ENCODE measurements at regions not wholly inside any gene's neighbourhood (a gene's known extent, or its start where the extent isn't known, plus 50 kb on each side); places are given as distances from the start of the nearest gene placed in this dataset.
"Not testable (repeated sequence)": the region's sequence is repeated elsewhere in the genome, so short reads cannot be mapped to it uniquely, and the experiment has no call there.

DNA sequence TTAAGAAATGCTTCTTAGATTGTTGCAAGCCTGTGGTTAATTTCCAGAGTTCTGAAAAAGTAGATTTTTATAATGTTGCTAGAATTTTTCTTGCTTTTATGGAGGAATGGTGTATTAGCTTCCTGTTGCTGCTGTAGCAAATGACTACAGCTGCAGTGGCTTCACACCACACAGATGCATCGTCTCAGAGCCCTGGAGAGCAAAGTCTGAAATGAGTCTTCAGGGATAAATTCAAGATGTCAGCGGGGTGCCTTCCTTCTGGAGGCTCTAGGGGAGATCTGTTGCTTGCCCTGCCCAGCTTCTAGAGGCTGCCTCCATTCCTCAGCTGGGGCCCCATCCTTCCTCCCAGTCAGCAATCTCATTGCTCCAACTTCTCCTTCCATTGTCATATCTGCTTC lies 187.8 kb downstream of the ZNF516 start:
- no peaks in the 10 kb centered on the region for H3K9me3 ChIP-seq (ENCODE audit: control insufficient read depth, low read length)
- WGBS = 80% methylated on average over 2 of the region's 2 CpGs
- DNase-seq = no peak
- ATAC-seq = no peak
- H3K27ac ChIP-seq (ENCODE audit: low read length) = no peak overlapping the region
- H3K4me3 ChIP-seq (ENCODE audit: low read length) = no peak overlapping the region
- no peaks in the 10 kb centered on the region for H3K27me3 ChIP-seq (ENCODE audit: control insufficient read depth, insufficient read depth)
- H3K4me1 ChIP-seq (ENCODE audit: control insufficient read depth, insufficient read depth, low read length) = no peaks in the 10 kb centered on the region
- intact Hi-C loops (cut with DNase I) = no loop called here

DNA sequence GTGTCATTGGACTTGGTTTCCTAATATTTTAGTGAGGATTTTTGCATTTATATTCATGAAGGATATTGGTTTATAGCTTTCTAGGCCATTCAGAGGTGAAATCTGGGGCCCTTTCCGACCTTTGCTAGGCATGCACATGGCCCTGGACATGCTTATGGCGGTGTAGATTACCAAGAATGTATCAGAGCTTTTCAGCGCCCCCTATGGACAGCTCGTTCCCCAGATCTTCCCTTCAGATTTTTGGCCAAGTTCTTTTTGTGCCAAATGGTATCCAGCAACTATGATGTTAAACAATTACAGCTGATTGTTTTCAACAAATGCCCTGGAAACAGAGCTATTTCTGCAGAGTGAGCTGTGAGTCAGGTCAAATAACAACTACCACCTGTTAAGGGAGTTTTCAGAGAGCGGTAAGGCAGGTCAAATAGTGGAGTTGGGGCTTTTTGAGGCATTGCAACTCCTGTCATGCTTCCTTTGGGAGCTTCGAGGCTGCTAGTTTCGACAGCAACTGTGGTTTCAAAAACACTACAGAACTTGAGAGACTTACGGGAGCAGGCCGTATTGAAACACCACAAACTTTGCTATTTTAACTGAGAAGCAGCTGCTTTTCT lies 188.3 kb downstream of the ZNF516 start:
- no peak overlapping the region for H3K4me3 ChIP-seq (ENCODE audit: low read length)
- ATAC-seq (no peak), DNase-seq (no peak)
- no peaks in the 10 kb centered on the region for H3K4me1 ChIP-seq (ENCODE audit: control insufficient read depth, insufficient read depth, low read length)
- WGBS = 75% methylated on average over 9 of the region's 9 CpGs
- no peaks in the 10 kb centered on the region for H3K9me3 ChIP-seq (ENCODE audit: control insufficient read depth, low read length)
- H3K27ac ChIP-seq (ENCODE audit: low read length) = no peak overlapping the region
- intact Hi-C loops (cut with DNase I) = no loop called here
- no peaks in the 10 kb centered on the region for H3K27me3 ChIP-seq (ENCODE audit: control insufficient read depth, insufficient read depth)

DNA sequence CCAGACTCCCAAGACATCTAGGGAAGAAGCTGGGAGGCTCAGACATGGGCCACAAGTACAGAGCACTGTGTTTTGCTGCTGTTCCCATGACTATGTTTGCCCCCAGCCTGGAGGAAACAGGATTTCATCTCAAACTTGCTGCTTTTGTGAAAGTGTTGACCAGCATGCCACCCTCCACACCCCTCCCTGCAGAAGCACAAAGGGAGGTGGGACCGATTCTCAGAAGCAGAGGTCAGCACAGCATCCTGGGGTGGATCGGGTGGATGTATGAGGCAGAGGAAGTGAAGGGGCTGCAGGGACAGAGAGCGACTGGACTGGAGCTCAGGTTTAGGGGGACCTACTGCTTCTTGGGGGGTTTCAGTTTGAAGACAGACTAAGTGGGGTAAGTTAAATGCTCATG lies 209.2 kb downstream of the ZNF516 start:
- intact Hi-C loops (cut with DNase I) = no loop called here
- no peaks in the 10 kb centered on the region for H3K27me3 ChIP-seq (ENCODE audit: control insufficient read depth, insufficient read depth)
- ATAC-seq (no peak), DNase-seq (no peak)
- WGBS = 49% methylated on average over 3 of the region's 3 CpGs
- H3K27ac ChIP-seq (ENCODE audit: low read length) = no peak overlapping the region
- no peak overlapping the region for H3K4me3 ChIP-seq (ENCODE audit: low read length)
- no peaks in the 10 kb centered on the region for H3K4me1 ChIP-seq (ENCODE audit: control insufficient read depth, insufficient read depth, low read length)
- H3K9me3 ChIP-seq (ENCODE audit: control insufficient read depth, low read length) = no peaks in the 10 kb centered on the region

DNA sequence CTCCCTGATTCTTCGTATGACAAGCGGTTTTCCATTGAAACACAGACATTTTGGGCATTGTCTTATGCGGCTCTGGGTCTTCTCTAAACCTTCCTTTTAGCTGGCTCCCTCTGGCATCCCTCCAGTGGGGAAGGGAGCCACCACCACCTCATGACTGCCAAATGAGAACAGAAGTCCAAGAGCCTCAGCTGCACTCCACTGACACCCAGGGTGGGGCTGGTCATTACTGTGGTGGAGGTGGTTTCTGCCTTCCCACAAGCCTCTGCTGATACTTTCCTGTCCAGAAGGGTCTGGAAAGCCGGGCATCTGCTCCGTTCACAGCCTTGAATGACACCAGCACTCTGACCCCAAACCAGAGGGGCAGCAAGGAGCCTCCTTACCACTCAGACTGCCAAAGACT lies 213.5 kb downstream of the ZNF516 start:
- 74% methylated on average over 5 of the region's 5 CpGs for WGBS
- ATAC-seq = no peak

DNA sequence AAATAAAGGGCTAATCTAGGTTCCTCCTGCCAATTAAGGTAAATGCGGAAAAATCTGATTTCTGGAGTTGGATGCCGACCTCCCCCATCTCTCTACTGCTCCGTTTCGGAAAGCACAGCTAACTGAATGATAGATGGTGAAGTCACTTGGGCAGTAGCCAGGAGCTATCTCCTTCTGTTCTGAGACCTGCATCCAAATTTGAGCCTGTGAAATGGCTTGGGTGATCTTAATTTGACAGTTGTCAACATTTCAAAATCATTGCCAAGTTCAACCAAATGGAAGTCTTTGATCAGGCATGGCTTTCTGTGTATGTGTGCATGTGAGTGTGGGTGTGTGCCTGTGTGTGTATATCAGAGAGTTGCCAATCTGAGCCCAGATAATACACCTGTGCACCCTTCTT lies 217.2 kb downstream of the ZNF516 start:
- H3K4me3 ChIP-seq (ENCODE audit: low read length) = no peak overlapping the region
- H3K4me1 ChIP-seq (ENCODE audit: control insufficient read depth, insufficient read depth, low read length) = no peaks in the 10 kb centered on the region
- H3K27me3 ChIP-seq (ENCODE audit: control insufficient read depth, insufficient read depth) = no peaks in the 10 kb centered on the region
- ATAC-seq = no peak
- WGBS = 48% methylated on average over 4 of the region's 4 CpGs
- intact Hi-C loops (cut with DNase I) = no loop called here
- H3K9me3 ChIP-seq (ENCODE audit: control insufficient read depth, low read length) = no peaks in the 10 kb centered on the region
- no peak for DNase-seq
- no peak overlapping the region for H3K27ac ChIP-seq (ENCODE audit: low read length)

More for the DNA sequence above, 213.5 kb downstream of the ZNF516 start:
- H3K4me3 ChIP-seq (ENCODE audit: low read length) = no peak overlapping the region
- no peak overlapping the region for H3K27ac ChIP-seq (ENCODE audit: low read length)
- no peaks in the 10 kb centered on the region for H3K9me3 ChIP-seq (ENCODE audit: control insufficient read depth, low read length)
- no peak for DNase-seq
- intact Hi-C loops (cut with DNase I) = no loop called here
- no peaks in the 10 kb centered on the region for H3K4me1 ChIP-seq (ENCODE audit: control insufficient read depth, insufficient read depth, low read length)
- H3K27me3 ChIP-seq (ENCODE audit: control insufficient read depth, insufficient read depth) = no peaks in the 10 kb centered on the region

DNA sequence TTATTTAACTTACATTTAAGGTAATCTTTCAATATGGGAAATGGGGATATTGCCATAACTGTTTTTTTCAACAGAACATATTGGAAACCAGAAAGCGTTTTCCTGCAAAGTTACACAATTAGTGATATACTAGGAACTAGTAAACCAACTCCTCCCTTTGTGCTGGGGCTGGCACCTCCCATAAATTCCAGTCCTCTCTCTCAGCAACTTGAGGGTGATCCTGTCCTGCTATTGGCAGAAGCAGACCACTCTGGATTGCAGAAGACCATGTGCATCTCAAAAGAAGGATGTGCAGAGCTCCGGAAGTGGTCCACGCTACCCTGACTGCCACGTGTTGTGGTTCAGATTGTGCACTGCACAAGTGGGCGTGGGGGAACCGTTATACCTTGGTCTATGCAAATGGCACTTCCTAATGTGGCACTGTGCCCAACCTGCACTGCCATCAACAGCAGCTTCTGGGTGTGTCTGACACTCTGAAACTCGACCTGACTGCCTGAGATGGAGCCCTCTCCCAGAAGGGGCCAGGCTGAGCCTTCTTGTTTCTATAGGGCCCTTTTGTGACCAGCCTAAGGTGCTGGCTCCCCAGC lies 219.2 kb downstream of the ZNF516 start:
- intact Hi-C loops (cut with DNase I) = no loop called here
- no peak for DNase-seq
- H3K27ac ChIP-seq (ENCODE audit: low read length) = no peak overlapping the region
- 61% methylated on average over 7 of the region's 7 CpGs for WGBS
- no peak overlapping the region for H3K4me3 ChIP-seq (ENCODE audit: low read length)
- no peak for ATAC-seq
- no peaks in the 10 kb centered on the region for H3K9me3 ChIP-seq (ENCODE audit: control insufficient read depth, low read length)
- peaks cover 3% of the 10 kb centered on the region for H3K27me3 ChIP-seq (ENCODE audit: control insufficient read depth, insufficient read depth)
- H3K4me1 ChIP-seq (ENCODE audit: control insufficient read depth, insufficient read depth, low read length) = no peaks in the 10 kb centered on the region

DNA sequence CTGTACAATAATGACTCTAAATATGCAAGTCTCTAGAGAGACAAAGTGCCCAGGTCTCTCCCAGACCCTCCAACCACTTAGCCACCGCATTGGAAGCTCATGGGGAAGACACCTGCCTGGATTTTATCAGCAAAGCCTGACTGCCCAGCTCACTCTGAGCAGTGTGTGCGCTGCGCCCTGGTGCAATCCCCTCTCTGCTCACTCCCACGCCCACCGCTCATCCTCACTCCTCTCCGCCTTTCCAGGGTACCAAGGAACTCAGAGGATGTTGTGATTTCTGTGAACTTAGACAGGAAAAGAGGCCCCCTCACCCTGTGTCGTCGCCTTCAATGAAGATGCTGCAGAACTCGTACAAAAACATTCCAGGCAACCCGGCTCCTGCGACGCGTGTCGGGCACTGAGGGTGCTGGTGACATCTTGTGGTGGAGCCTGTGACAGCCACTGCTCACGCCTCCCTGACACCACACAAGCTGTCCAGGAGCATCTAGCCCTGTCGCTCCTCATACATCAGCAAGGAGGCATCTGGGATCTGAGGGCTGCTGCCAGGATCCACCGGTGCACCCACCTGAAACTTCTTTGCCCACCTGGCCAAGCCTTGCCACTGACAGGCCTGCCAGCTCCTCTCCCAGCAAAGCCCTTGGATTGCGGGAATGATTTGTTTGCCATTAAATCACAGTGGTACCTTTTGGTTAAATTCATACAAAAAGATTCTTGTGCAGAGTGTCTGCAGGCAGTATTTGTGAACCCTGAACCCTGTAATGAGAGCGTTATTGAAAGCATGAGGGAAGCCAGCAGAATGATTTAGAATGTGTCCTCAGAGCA lies 220.4 kb downstream of the ZNF516 start:
- intact Hi-C loops (cut with DNase I) = no loop called here
- H3K4me3 ChIP-seq (ENCODE audit: low read length) = no peak overlapping the region
- ATAC-seq (peak in 1 of 2 donors; percentile 64), DNase-seq (peak in 1 of 3 donors; percentile 64)
- no peaks in the 10 kb centered on the region for H3K4me1 ChIP-seq (ENCODE audit: control insufficient read depth, insufficient read depth, low read length)
- WGBS = 33% methylated on average over 19 of the region's 19 CpGs
- peaks cover 3% of the 10 kb centered on the region for H3K27me3 ChIP-seq (ENCODE audit: control insufficient read depth, insufficient read depth)
- H3K9me3 ChIP-seq (ENCODE audit: control insufficient read depth, low read length) = no peaks in the 10 kb centered on the region
- H3K27ac ChIP-seq (ENCODE audit: low read length) = no peak overlapping the region

DNA sequence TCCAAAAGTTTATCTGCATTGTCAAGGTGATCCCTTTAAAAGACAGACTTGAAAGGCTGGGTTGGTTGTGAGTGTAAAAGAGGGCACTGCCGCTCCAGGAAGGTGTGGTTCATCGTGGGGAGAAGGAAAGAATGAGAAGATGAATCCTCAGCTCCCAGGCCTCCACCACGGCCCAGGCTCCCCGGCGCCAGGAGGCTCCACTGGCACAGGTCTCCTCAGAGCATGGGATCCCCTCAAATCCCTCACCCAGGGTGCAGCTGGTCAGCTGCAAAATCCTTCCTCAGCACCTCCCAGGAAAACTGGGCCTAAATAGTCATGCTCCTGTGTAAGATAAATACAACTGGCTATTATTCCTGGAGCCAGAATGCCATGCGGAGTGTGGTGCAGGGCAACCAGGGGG lies 221.1 kb downstream of the ZNF516 start:
- intact Hi-C loops (cut with DNase I) = no loop called here
- Histone ChIP-seq H3K4me1 (ENCODE audit: control insufficient read depth, insufficient read depth, low read length) (no peaks in the 10 kb centered on the region), H3K27me3 (ENCODE audit: control insufficient read depth, insufficient read depth) (peaks cover 3% of the 10 kb centered on the region), H3K9me3 (ENCODE audit: control insufficient read depth, low read length) (no peaks in the 10 kb centered on the region), H3K27ac (ENCODE audit: low read length) (no peak overlapping the region), H3K4me3 (ENCODE audit: low read length) (no peak overlapping the region)
- WGBS = 91% methylated on average over 6 of the region's 6 CpGs
- no peak for DNase-seq
- ATAC-seq = no peak

DNA sequence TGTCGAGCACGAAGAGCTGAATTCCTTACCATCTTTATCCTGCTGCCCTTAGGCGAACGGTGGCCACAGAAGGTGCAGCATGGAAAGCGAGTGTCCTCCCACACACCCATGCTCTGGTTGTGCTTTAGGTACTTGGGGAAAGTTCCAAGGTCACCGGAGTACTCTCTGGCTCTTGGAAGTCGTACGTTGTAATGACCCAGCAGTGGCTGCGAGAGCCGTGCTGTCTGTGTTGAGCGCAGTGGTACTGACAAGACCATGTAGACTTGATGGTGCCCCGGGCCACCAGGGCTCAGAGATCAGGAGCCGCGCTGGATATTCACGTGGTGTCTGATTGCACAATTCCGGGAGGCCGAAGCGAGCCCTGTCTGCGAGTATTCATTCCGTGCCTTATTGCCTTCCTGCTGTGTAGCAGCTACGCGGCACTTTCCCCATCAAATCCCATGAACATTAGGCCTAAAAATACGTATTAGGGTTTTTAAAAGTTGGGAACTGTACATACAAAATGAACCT lies 222.0 kb downstream of the ZNF516 start:
- Histone ChIP-seq H3K4me3 (ENCODE audit: low read length) (no peak overlapping the region), H3K27ac (ENCODE audit: low read length) (no peak overlapping the region), H3K9me3 (ENCODE audit: control insufficient read depth, low read length) (no peaks in the 10 kb centered on the region), H3K27me3 (ENCODE audit: control insufficient read depth, insufficient read depth) (peaks cover 3% of the 10 kb centered on the region), H3K4me1 (ENCODE audit: control insufficient read depth, insufficient read depth, low read length) (no peaks in the 10 kb centered on the region)
- 94% methylated on average over 23 of the region's 23 CpGs for WGBS
- intact Hi-C loops (cut with DNase I) = no loop called here
- ATAC-seq = no peak
- DNase-seq = no peak

DNA sequence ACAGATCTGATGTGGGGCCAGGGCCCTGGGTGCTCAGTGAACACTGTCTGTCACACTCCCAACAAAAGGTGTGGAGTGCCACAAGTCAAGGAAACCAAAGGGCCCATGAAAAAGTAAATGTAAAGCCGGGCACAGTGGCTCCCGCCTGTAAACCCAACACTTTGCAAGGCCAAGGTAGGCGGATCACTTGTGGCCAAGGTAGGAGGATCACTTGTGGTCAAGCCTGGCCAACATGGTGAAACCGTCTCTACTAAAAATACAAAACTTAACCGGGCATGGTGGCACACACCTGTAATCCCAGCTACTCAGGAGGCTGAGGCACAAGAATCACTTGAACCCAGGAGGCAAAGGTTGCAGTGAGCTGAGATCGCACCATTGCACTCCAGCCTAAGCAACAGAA lies 227.6 kb downstream of the ZNF516 start:
- intact Hi-C loops (cut with DNase I); H3K27me3 ChIP-seq (ENCODE audit: control insufficient read depth, insufficient read depth); H3K9me3 ChIP-seq (ENCODE audit: control insufficient read depth, low read length); ATAC-seq; H3K4me3 ChIP-seq (ENCODE audit: low read length); H3K4me1 ChIP-seq (ENCODE audit: control insufficient read depth, insufficient read depth, low read length); DNase-seq; H3K27ac ChIP-seq (ENCODE audit: low read length): not testable (repeated sequence)
- WGBS = 96% methylated on average over 6 of the region's 6 CpGs

DNA sequence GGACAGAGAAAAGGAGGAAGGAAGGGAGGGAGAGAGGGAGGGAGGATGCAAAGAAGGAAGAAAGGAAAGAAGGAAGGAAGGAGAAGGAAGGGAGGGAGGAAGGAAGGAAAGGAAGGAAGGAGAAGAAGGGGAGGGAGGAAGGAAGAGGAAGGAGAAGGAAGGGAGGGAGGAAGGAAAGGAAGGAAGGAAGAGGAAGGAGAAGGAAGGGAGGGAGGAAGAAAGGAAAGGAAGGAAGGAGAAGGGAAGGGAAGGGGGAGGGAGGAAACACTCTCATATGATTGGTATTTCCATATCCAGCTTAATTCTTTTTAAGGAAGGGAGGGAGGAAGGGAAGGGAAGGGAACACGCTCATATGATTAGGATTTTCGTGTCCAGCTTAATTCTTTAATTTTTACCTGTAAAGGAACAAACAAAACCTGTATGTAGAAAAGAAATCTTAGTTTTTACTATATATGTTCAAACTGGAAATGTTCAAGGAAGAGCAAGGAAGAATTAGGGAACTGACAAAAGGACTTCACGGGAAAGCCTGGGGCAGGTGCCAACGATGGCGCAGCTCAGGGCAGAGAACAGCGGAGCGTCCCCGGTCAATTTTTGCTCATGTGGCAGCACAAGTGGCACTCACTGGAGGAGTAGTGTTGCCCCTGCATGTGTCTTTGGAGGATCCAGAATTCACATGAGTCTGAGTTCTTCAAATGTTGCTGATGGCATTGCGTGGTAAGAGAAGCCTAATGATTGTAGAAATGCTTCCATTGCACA lies 228.6 kb downstream of the ZNF516 start:
- intact Hi-C loops (cut with DNase I) = no loop called here
- Histone ChIP-seq H3K9me3 (ENCODE audit: control insufficient read depth, low read length) (no peaks in the 10 kb centered on the region), H3K4me1 (ENCODE audit: control insufficient read depth, insufficient read depth, low read length) (no peaks in the 10 kb centered on the region), H3K4me3 (ENCODE audit: low read length) (peak overlapping the region; percentile 4), H3K27me3 (ENCODE audit: control insufficient read depth, insufficient read depth) (no peaks in the 10 kb centered on the region), H3K27ac (ENCODE audit: low read length) (peak overlapping the region; percentile 81)
- ATAC-seq (no peak), DNase-seq (no peak)
- 93% methylated on average over 9 of the region's 9 CpGs for WGBS

All from right cardiac atrium (tissue), 5 donors.